GM20000 (cell line): ENCODE measurements at regions not wholly inside any gene's neighbourhood (a gene's known extent, or its start where the extent isn't known, plus 50 kb on each side); places are given as distances from the start of the nearest gene placed in this dataset.

Experiments used
- DNase-seq: peaks from one replicate; pipeline ENCODE4 v3.0.0; 2012; ENCODE audit warnings: low spot score
- TF ChIP-seq, protein P1 (sequence below): IDR thresholded peaks from 2 replicates; pipeline ENCODE4 v1.5.1; 2012; ENCODE audit warnings: mild to moderate bottlenecking, control low read depth; ENCODE audit errors: extremely low read depth, missing control alignments

DNA sequence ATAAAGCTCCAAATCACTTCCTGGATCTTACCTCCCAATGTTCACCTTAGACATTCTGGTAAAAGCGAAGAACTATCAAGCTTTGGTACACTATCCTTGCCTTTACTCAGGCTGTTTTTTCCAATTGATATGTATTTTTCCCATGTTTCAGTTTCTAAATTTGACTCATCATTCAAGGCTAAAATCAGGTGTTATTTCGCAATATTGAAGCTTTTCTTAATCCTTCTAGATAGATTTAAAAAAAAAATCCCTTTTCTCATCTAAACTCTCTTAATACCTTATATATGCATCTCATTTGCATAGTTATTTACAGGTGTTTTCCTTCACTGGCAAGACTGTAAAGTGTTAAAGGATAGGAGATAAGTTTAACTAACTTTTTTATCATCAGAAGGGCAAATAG, 608.1 kb upstream of the FAM241A start:
- DNase-seq: no peak
- TF ChIP-seq, protein P1, sequence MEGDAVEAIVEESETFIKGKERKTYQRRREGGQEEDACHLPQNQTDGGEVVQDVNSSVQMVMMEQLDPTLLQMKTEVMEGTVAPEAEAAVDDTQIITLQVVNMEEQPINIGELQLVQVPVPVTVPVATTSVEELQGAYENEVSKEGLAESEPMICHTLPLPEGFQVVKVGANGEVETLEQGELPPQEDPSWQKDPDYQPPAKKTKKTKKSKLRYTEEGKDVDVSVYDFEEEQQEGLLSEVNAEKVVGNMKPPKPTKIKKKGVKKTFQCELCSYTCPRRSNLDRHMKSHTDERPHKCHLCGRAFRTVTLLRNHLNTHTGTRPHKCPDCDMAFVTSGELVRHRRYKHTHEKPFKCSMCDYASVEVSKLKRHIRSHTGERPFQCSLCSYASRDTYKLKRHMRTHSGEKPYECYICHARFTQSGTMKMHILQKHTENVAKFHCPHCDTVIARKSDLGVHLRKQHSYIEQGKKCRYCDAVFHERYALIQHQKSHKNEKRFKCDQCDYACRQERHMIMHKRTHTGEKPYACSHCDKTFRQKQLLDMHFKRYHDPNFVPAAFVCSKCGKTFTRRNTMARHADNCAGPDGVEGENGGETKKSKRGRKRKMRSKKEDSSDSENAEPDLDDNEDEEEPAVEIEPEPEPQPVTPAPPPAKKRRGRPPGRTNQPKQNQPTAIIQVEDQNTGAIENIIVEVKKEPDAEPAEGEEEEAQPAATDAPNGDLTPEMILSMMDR: no peak

DNA sequence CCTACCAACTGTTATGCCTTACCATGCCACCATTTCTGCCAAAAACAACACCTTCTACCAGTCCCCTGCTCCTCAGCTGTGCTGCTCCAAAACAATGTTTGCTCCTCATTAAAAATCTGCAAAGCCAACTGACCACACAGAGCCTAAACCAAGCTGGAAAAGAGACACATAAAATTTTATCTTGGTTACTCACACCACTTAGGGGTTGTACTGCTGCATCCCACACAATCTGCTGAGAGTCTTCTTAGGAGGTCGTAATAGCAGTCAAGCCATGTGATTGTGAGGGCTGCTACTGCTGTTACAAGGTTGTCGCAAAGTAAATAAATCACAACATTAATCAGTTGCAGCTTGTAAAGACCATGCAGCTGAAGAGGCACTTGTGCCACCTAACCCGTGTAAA, 607.4 kb upstream of the FAM241A start:
- TF ChIP-seq, protein P1: no peak
- DNase-seq: no peak

DNA sequence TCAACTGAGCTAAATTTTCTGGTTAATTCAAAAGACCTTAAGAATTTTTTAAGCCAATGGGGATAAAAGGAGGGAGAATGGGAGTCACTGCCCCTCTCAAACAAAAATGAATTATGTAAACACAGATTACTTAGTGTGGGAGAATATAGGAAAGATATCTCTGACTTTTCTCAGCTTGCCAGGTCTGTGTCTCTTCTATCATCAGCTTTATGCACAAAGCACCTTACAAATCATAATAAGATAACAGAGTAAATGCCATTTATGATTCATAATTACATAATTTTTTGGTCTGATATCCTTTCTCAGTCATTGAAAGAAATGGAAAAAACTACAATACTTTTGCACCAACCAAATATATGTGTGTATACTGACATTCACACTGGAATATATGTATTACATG, 604.6 kb upstream of the FAM241A start:
- TF ChIP-seq, protein P1: no peak
- no peak for DNase-seq

DNA sequence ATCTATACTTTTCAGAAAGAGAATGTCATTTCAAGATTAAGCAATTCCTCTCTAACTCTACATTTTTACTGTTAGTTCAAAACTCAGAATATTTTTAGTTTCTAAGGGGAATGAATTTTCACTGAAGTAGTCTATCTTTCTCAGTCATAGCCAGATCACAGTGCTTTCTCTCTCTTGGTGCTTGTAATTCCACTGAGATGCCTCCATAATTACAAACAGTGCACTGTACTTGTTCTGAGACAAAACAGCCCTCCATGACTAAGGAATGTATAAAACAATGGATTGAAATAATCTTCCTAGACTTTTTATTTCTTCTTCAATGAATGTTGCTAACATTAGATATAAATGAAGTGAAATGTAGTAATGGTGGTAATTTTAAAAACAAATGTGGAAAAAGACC, 603.2 kb upstream of the FAM241A start:
- TF ChIP-seq, protein P1: no peak
- no peak for DNase-seq

DNA sequence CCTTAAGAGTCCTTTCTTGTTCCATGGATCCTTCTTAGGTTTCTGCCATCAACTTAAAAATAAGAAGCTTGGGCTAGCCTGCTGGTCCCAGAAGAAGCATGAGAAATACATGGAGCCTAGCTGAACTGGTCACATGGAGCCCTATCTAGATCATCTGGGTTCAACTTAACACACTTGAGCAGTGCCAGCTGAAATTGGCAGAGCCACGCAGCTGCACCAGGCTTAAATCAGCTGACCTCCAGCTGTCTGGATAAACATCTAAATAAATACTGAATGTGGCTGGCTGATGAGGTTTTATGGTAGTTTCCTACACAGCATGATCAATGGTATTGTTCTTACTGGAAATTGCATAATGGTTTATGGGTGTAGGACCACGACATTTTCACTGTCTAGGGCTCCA, 598.4 kb upstream of the FAM241A start:
- TF ChIP-seq, protein P1: no peak
- no peak for DNase-seq

DNA sequence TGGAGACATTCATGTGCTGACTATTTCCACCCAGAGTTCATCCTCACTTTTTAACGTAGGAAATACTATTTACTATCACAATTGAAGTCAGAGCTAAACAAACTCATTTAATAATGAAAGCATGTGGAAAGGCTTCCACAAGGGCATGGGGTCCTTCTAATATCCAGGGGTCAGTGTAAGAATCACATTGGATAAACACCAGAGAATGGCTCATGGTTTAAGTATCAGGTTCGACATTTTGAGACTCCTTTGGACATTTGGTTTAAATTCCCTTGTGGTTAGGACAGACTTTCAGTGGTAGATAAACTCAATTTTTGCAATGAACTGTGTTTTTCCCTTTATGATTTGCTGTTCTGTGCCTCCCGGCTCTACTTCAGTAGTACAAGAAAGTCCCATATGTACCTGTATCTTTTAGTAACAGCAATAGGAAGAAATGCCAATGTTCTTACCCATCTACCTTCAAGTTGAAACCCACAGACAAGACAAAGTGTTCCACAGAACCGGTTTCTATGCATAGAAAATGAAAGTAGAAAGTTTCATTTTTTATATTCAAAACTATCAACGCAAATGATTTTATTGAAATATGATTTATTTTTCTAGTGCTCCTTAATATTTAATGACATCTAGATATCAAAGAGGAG, 589.0 kb upstream of the FAM241A start:
- TF ChIP-seq, protein P1: no peak
- DNase-seq: no peak

DNA sequence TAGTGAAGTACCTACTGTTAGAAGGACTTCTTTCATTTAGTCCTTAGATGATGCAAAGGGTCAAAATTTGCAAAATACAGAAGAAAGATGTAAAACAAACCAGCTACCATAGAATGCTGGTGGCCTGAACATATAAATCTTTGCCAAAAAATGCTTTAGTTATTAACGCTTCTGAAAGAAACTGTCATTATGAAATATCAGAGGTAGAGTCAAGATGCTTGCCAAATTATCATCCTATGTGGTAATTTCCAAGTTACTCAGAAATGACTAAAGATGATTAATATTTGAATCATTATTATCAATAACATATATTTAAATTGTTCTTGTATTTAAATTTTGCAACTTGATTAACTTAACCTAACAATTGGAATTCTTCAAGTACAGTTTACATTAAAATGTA, 588.4 kb upstream of the FAM241A start:
- TF ChIP-seq, protein P1: no peak
- DNase-seq: no peak
